HepG2 (cell line): ENCODE measurements at regions not wholly inside any gene's neighbourhood (a gene's known extent, or its start where the extent isn't known, plus 50 kb on each side); places are given as distances from the start of the nearest gene placed in this dataset.

Experiments used
- ATAC-seq: fragments of 200-7000 bp; cut with Tn5 transposase; 3 replicates; pipeline ENCODE4 v1.9.1; 2020; ENCODE audit warnings: mild to moderate bottlenecking, moderate library complexity
- BruUV-seq: library from RNA; stranded (reverse); fragments of 400-500 nt; replicated peaks from 2 replicates; lab custom pipeline; 2021; lab: Mats Ljungman, UMichigan
- CTCF ChIA-PET: fragments of 300-600 bp; formaldehyde crosslinking; extraction: SDS; loops from one replicate; lab custom pipeline; 2021; ENCODE audit warnings: low total read pairs, inconsistent platforms, low intra/inter-chr PET ratio; lab: Yijun Ruan, JAX
- POLR2A ChIA-PET: fragments of 350-600 bp; sonication (Branson Sonifier 250); formaldehyde crosslinking; loops from one replicate; lab custom pipeline; 2020; ENCODE audit warnings: antibody characterized with exemption, inconsistent platforms; lab: Yijun Ruan, JAX
- DNase-seq: peaks from one replicate; pipeline ENCODE4 v3.0.0-alpha.2; 2015; ENCODE audit warnings: low spot score
- FAIRE-seq: peaks from 3 replicates; lab custom pipeline; 2011; peaks lifted over from hg19 to GRCh38; lab: Jason Lieb, UNC
- H2AFZ ChIP-seq: one replicate; pipeline ENCODE4 v1.6.1; 2011; ENCODE audit warnings: low read length, inconsistent platforms
- H3K27ac ChIP-seq: fragments of 300-600 bp; 3 replicates; pipeline ENCODE4 v1.8.0; 2011; ENCODE audit warnings: mixed run types, mild to moderate bottlenecking, mixed read lengths, low read length, inconsistent platforms; ENCODE audit not compliant: insufficient read depth; ENCODE audit errors: extremely low read length
- H3K27me3 ChIP-seq, 2 experiments: fragments of 200-600 bp in 1 of 2; 2 replicates in 1 of 2; 3 replicates in 1 of 2; pipeline versions ENCODE4 v1.6.0 to v1.8.0; 2011; ENCODE audit warnings: low read length in 2 of 2, mild to moderate bottlenecking in 2 of 2, moderate library complexity in 2 of 2, inconsistent platforms in 1 of 2; ENCODE audit not compliant: insufficient read depth in 2 of 2, control insufficient read depth in 1 of 2
- H3K36me3 ChIP-seq, 2 experiments: fragments of 200-600 bp in 1 of 2; replicated peaks in 1 of 2; 2 replicates in 1 of 2; 3 replicates in 1 of 2; pipeline versions ENCODE4 v1.5.1 to v1.8.0; 2011; ENCODE audit warnings: low read length in 2 of 2, inconsistent platforms in 1 of 2; ENCODE audit not compliant: insufficient read depth in 2 of 2, control insufficient read depth in 1 of 2
- H3K4me1 ChIP-seq: 2 replicates; pipeline ENCODE4 v1.5.1; 2012; ENCODE audit warnings: low read length, inconsistent platforms; ENCODE audit not compliant: insufficient read depth
- H3K4me2 ChIP-seq: 2 replicates; pipeline ENCODE4 v1.6.0; 2011; ENCODE audit warnings: low read depth, low read length, inconsistent platforms
- H3K4me3 ChIP-seq, 3 experiments: fragments of 200-600 bp in 1 of 3; sonication (generic), shearing (Covaris generic) in 1 of 3; replicated peaks in 1 of 3; 2 replicates each; pipeline ENCODE4 v1.5.1; 2011 to 2016; ENCODE audit warnings: low read length in 3 of 3, inconsistent platforms in 2 of 3, low read depth in 2 of 3, mild to moderate bottlenecking in 2 of 3, control low read depth in 1 of 3, mixed read lengths in 1 of 3; ENCODE audit not compliant: insufficient read depth in 1 of 3
- H3K79me2 ChIP-seq: one replicate; pipeline ENCODE4 v1.6.1; 2011; ENCODE audit warnings: low read length, inconsistent platforms; ENCODE audit not compliant: insufficient read depth
- H3K9ac ChIP-seq: 2 replicates; pipeline ENCODE4 v1.6.0; 2011; ENCODE audit warnings: mild to moderate bottlenecking, low read depth, low read length, inconsistent platforms; ENCODE audit not compliant: insufficient read depth
- H3K9me3 ChIP-seq: 2 replicates; pipeline ENCODE4 v1.5.1; 2012; ENCODE audit warnings: mild to moderate bottlenecking, low read length
- H4K20me1 ChIP-seq: 2 replicates; pipeline ENCODE4 v1.6.0; 2011; ENCODE audit warnings: inconsistent platforms, mild to moderate bottlenecking, low read length, moderate library complexity; ENCODE audit not compliant: insufficient read depth
- ADNP ChIP-seq: sonication (generic); formaldehyde crosslinking; IDR thresholded peaks from 2 replicates; pipeline ENCODE4 v1.4.0; 2020; ENCODE audit warnings: missing genetic modification reagents
- CENPX ChIP-seq: sonication (generic); formaldehyde crosslinking; IDR thresholded peaks from 2 replicates; pipeline ENCODE4 v1.9.0; 2021; ENCODE audit warnings: mild to moderate bottlenecking, missing genetic modification reagents, moderate library complexity
- HNRNPUL1 ChIP-seq: fragments of 200-400 bp; formaldehyde crosslinking; IDR thresholded peaks from 2 replicates; pipeline ENCODE4 v1.6.1; 2017; ENCODE audit warnings: low read depth, mild to moderate bottlenecking, low read length, moderate library complexity
- MAF1 ChIP-seq: sonication (generic); formaldehyde crosslinking; IDR thresholded peaks from 2 replicates; pipeline ENCODE4 v1.5.0; 2020; ENCODE audit warnings: missing genetic modification reagents, borderline replicate concordance
- MYC ChIP-seq: sonication (generic); formaldehyde crosslinking; IDR thresholded peaks from 2 replicates; pipeline ENCODE4 v1.9.0; 2021; ENCODE audit warnings: missing genetic modification reagents, borderline replicate concordance
- PHF21A ChIP-seq: sonication (generic); formaldehyde crosslinking; IDR thresholded peaks from 2 replicates; pipeline ENCODE4 v1.5.0; 2020; ENCODE audit warnings: mild to moderate bottlenecking, missing genetic modification reagents
- PHF8 ChIP-seq: sonication (generic); formaldehyde crosslinking; IDR thresholded peaks from 2 replicates; pipeline ENCODE4 v1.5.0; 2020; ENCODE audit warnings: missing genetic modification reagents
- POLR2AphosphoS5 ChIP-seq: IDR thresholded peaks from 2 replicates; pipeline ENCODE4 v1.6.1; 2012; ENCODE audit warnings: low read depth, low read length
- PRDM10 ChIP-seq: sonication (generic); formaldehyde crosslinking; IDR thresholded peaks from 2 replicates; pipeline ENCODE4 v1.4.0; 2020; ENCODE audit warnings: low read depth, missing genetic modification reagents
- ZBTB37 ChIP-seq: sonication (generic); formaldehyde crosslinking; IDR thresholded peaks from 2 replicates; pipeline ENCODE4 v1.4.0; 2020; ENCODE audit warnings: mild to moderate bottlenecking, missing genetic modification reagents
- ZFY ChIP-seq: sonication (generic); formaldehyde crosslinking; IDR thresholded peaks from 2 replicates; pipeline ENCODE4 v1.4.0; 2020; ENCODE audit warnings: missing genetic modification reagents
- ZNF230 ChIP-seq: sonication (generic); formaldehyde crosslinking; IDR thresholded peaks from 2 replicates; pipeline ENCODE4 v1.4.0; 2020; ENCODE audit warnings: mild to moderate bottlenecking, missing genetic modification reagents
- ZNF460 ChIP-seq: sonication (generic); formaldehyde crosslinking; IDR thresholded peaks from 2 replicates; pipeline ENCODE4 v1.5.1; 2020; ENCODE audit warnings: missing genetic modification reagents, mild to moderate bottlenecking, borderline replicate concordance
- ZNF513 ChIP-seq: sonication (generic); formaldehyde crosslinking; conservative IDR thresholded peaks from 2 replicates; pipeline ENCODE4 v1.5.0; 2020; ENCODE audit warnings: missing genetic modification reagents
- ZNF800 ChIP-seq: sonication (generic); formaldehyde crosslinking; IDR thresholded peaks from 2 replicates; pipeline ENCODE4 v1.4.0; 2020; ENCODE audit warnings: missing genetic modification reagents
- WGBS: methylation state at CpG from one replicate; pipeline ENCODE4 v1.1.6; 2017; ENCODE audit warnings: low lambda C conversion rate; 5-methylcytosine and 5-hydroxymethylcytosine counted together
- in situ Hi-C: cut with HindIII; loops from 2 replicates; pipeline ENCODE4 v1.10.0; 2017; ENCODE audit warnings: low pct_unique_long_range_greater_than_20kb; ENCODE audit not compliant: extremely low pct_ligation_motif_present
- intact Hi-C: fragments of 100-400 bp; cut with micrococcal nuclease; formaldehyde crosslinking; loops from one replicate; pipeline ENCODE4 v1.10.0; 2022; ENCODE audit not compliant: unreplicated experiment

- no peak for TF ChIP-seq PRDM10 (CRISPR knock-in tag)
- TF ChIP-seq ZFY (CRISPR knock-in tag) = no peak
Observed at GRCh38 chr12:19799895-19800602, 360.8 kb downstream of the AEBP2 start (continued).

GRCh38 chr12:19800884-19801283, 361.6 kb downstream of the AEBP2 start:
- no TSS peak for BruUV-seq
- Histone ChIP-seq H3K79me2 (no peaks in the 10 kb centered on the region), H3K27me3 (no peaks in the 10 kb centered on the region), H2AFZ (no peak overlapping the region), H3K27ac (no peak overlapping the region), H3K9me3 (no peaks in the 10 kb centered on the region), H3K4me3 (no peak overlapping the region), H3K4me1 (no peaks in the 10 kb centered on the region), H3K36me3 (no peaks in the 10 kb centered on the region), H4K20me1 (no peaks in the 10 kb centered on the region), H3K9ac (no peak overlapping the region), H3K4me2 (no peak overlapping the region)
- DNase-seq = no peak
- 24% methylated on average over 4 of the region's 4 CpGs for WGBS
- FAIRE-seq = no peak
- CTCF ChIA-PET = no interaction called here
- ATAC-seq = no peak
- POLR2A ChIA-PET = no interaction called here
- intact Hi-C loops (no loop called here), in situ Hi-C loops (no loop called here)
- TF ChIP-seq CENPX (CRISPR knock-in tag) (no peak), ADNP (CRISPR knock-in tag) (no peak), PHF8 (CRISPR knock-in tag) (no peak), ZBTB37 (no peak), PHF21A (no peak), ZNF513 (CRISPR knock-in tag) (no peak), MYC (CRISPR knock-in tag) (no peak), ZNF230 (no peak), ZNF460 (CRISPR knock-in tag) (no peak), HNRNPUL1 (no peak), POLR2AphosphoS5 (no peak), MAF1 (no peak), ZNF800 (CRISPR knock-in tag) (no peak)
